WTC11 (cell line): ENCODE measurements at regions not wholly inside any gene's neighbourhood (a gene's known extent, or its start where the extent isn't known, plus 50 kb on each side); places are given as distances from the start of the nearest gene placed in this dataset.
A peak's percentile ranks its signal among the peaks of the same experiment; 100 is the strongest.
"Not testable (repeated sequence)": the region's sequence is repeated elsewhere in the genome, so short reads cannot be mapped to it uniquely, and the experiment has no call there.

Experiments used
- ATAC-seq: fragments of 200-7000 bp; cut with Tn5 transposase; 2 replicates; pipeline ENCODE4 v1.10.0; 2021; ENCODE audit warnings: mild to moderate bottlenecking, moderate library complexity
- CTCF ChIA-PET: fragments of 300-600 bp; sonication (Branson Sonifier 250); formaldehyde crosslinking; loops from one replicate; lab custom pipeline; 2021; ENCODE audit warnings: antibody characterized with exemption; lab: Charles Lee
- POLR2A ChIA-PET: fragments of 350-600 bp; sonication (Branson Sonifier 250); formaldehyde crosslinking; loops from one replicate; lab custom pipeline; 2021; ENCODE audit warnings: antibody characterized with exemption; lab: Charles Lee
- DNase-seq: peaks from one replicate; pipeline ENCODE4 v3.0.0; 2021; ENCODE audit warnings: low spot score
- H3K27ac Mint-ChIP-seq: 2 replicates; pipeline ENCODE4 v1.8.0; 2021; ENCODE audit warnings: mixed read lengths
- H3K27me3 Mint-ChIP-seq: 2 replicates; pipeline ENCODE4 v1.8.0; 2021; ENCODE audit warnings: low read depth, mild to moderate bottlenecking, moderate library complexity, mixed read lengths
- H3K36me3 Mint-ChIP-seq: 2 replicates; pipeline ENCODE4 v1.8.0; 2021; ENCODE audit warnings: mixed read lengths
- H3K4me1 Mint-ChIP-seq: 2 replicates; pipeline ENCODE4 v1.8.0; 2022; ENCODE audit warnings: mixed read lengths
- H3K4me3 Mint-ChIP-seq: 2 replicates; pipeline ENCODE4 v1.8.0; 2021; ENCODE audit warnings: mild to moderate bottlenecking, moderate library complexity, mixed read lengths
- H3K9me3 Mint-ChIP-seq: 2 replicates; pipeline ENCODE4 v1.8.0; 2021; ENCODE audit warnings: mixed read lengths
- AR ChIP-seq: fragments of 250-450 bp; sonication (Bioruptor Pico); IDR thresholded peaks from 2 replicates; pipeline ENCODE4 v1.9.0; 2021; ENCODE audit warnings: mild to moderate bottlenecking
- GTF2I ChIP-seq: fragments of 250-450 bp; sonication (Bioruptor Pico); conservative IDR thresholded peaks from 2 replicates; pipeline ENCODE4 v1.4.0; 2021; ENCODE audit warnings: mild to moderate bottlenecking
- ZNF121 ChIP-seq: sonication (generic); formaldehyde crosslinking; IDR thresholded peaks from 2 replicates; pipeline ENCODE4 v1.8.0; 2023; ENCODE audit warnings: missing genetic modification reagents
- TF ChIP-seq, protein P1 (sequence below): fragments of 200-600 bp; IDR thresholded peaks from 2 replicates; pipeline ENCODE4 v1.8.0; 2022; ENCODE audit warnings: antibody characterized with exemption
- TF ChIP-seq, protein P2 (sequence below): sonication (generic); formaldehyde crosslinking; IDR thresholded peaks from 2 replicates; pipeline ENCODE4 v1.8.1; 2023; ENCODE audit warnings: mild to moderate bottlenecking, missing genetic modification reagents
- TF ChIP-seq, protein P3 (sequence below): fragments of 250-450 bp; sonication (Bioruptor Pico); IDR thresholded peaks from 2 replicates; pipeline ENCODE4 v2.1.2; 2022; ENCODE audit warnings: mild to moderate bottlenecking, moderate library complexity

- ChIA-PET POLR2A (interaction anchor here (0.6 kb wide), 1 partner anchor 788 kb away, joined by 3 read pairs; no protein-coding TSS in a partner anchor), CTCF (interaction anchor here (1.0 to 2.3 kb wide), 8 partner anchors 10 to 169 kb away, joined by 3 to 13 read pairs (median 4); partner anchors contain the start of genes COG2 and PGBD5)
- no peak overlapping the region for H3K27ac Mint-ChIP-seq
- no peaks in the 10 kb centered on the region for H3K36me3 Mint-ChIP-seq
- H3K4me3 Mint-ChIP-seq, result no peak overlapping the region
- ATAC-seq (no peak), DNase-seq (no peak)
- H3K4me1 Mint-ChIP-seq, result peaks cover 12% of the 10 kb centered on the region
- H3K9me3 Mint-ChIP-seq, result no peaks in the 10 kb centered on the region
- no peaks in the 10 kb centered on the region for H3K27me3 Mint-ChIP-seq
- TF ChIP-seq ZNF121 (CRISPR knock-in tag), result peak; percentile 40; the same call in 1 of the 2 replicates
- no peak for TF ChIP-seq GTF2I
Observed at GRCh38 chr1:230568676-230569075, 73.6 kb upstream of the COG2 start.

- CTCF ChIA-PET, result interaction anchor here (0.6 to 2.3 kb wide), 11 partner anchors 11 to 202 kb away, joined by 3 to 13 read pairs (median 3); partner anchors contain the start of genes COG2 and PGBD5
- Mint-ChIP-seq H3K4me1 (peaks cover 11% of the 10 kb centered on the region), H3K4me3 (no peak overlapping the region), H3K36me3 (no peaks in the 10 kb centered on the region), H3K27me3 (no peaks in the 10 kb centered on the region), H3K27ac (no peak overlapping the region), H3K9me3 (no peaks in the 10 kb centered on the region)
- DNase-seq (peak; percentile 44), ATAC-seq (peak; percentile 95)
- POLR2A ChIA-PET, result no interaction called here
- TF ChIP-seq, protein P1, sequence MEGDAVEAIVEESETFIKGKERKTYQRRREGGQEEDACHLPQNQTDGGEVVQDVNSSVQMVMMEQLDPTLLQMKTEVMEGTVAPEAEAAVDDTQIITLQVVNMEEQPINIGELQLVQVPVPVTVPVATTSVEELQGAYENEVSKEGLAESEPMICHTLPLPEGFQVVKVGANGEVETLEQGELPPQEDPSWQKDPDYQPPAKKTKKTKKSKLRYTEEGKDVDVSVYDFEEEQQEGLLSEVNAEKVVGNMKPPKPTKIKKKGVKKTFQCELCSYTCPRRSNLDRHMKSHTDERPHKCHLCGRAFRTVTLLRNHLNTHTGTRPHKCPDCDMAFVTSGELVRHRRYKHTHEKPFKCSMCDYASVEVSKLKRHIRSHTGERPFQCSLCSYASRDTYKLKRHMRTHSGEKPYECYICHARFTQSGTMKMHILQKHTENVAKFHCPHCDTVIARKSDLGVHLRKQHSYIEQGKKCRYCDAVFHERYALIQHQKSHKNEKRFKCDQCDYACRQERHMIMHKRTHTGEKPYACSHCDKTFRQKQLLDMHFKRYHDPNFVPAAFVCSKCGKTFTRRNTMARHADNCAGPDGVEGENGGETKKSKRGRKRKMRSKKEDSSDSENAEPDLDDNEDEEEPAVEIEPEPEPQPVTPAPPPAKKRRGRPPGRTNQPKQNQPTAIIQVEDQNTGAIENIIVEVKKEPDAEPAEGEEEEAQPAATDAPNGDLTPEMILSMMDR, result peak; percentile 17; the same call in 1 of the 2 replicates
- TF ChIP-seq, protein P2, sequence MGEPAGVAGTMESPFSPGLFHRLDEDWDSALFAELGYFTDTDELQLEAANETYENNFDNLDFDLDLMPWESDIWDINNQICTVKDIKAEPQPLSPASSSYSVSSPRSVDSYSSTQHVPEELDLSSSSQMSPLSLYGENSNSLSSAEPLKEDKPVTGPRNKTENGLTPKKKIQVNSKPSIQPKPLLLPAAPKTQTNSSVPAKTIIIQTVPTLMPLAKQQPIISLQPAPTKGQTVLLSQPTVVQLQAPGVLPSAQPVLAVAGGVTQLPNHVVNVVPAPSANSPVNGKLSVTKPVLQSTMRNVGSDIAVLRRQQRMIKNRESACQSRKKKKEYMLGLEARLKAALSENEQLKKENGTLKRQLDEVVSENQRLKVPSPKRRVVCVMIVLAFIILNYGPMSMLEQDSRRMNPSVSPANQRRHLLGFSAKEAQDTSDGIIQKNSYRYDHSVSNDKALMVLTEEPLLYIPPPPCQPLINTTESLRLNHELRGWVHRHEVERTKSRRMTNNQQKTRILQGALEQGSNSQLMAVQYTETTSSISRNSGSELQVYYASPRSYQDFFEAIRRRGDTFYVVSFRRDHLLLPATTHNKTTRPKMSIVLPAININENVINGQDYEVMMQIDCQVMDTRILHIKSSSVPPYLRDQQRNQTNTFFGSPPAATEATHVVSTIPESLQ, result no peak
Observed at GRCh38 chr1:230568008-230568407, 74.3 kb upstream of the COG2 start.

- no peak for ATAC-seq
- TF ChIP-seq, protein P3, sequence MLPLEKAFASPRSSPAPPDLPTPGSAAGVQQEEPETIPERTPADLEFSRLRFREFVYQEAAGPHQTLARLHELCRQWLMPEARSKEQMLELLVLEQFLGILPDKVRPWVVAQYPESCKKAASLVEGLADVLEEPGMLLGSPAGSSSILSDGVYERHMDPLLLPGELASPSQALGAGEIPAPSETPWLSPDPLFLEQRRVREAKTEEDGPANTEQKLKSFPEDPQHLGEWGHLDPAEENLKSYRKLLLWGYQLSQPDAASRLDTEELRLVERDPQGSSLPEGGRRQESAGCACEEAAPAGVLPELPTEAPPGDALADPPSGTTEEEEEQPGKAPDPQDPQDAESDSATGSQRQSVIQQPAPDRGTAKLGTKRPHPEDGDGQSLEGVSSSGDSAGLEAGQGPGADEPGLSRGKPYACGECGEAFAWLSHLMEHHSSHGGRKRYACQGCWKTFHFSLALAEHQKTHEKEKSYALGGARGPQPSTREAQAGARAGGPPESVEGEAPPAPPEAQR (CRISPR knock-in tag), result no peak
- TF ChIP-seq AR (CRISPR knock-in tag), result no peak
- peaks cover 3% of the 10 kb centered on the region for H3K4me1 Mint-ChIP-seq
- H3K27ac Mint-ChIP-seq, result no peak overlapping the region
- no peaks in the 10 kb centered on the region for H3K27me3 Mint-ChIP-seq
- CTCF ChIA-PET, result interaction anchor here (0.8 to 2.0 kb wide), 3 partner anchors 12 to 75 kb away, joined by 3 to 13 read pairs (median 8); partner anchors contain the start of gene COG2
- no peak for DNase-seq
- POLR2A ChIA-PET, result no interaction called here
- no peaks in the 10 kb centered on the region for H3K9me3 Mint-ChIP-seq
- no peaks in the 10 kb centered on the region for H3K36me3 Mint-ChIP-seq
- no peak overlapping the region for H3K4me3 Mint-ChIP-seq
Observed at GRCh38 chr1:230567221-230567575, 75.1 kb upstream of the COG2 start.

GRCh38 chr1:230566532-230567220 is 75.6 kb upstream of the COG2 start:
- DNase-seq, H3K9me3 Mint-ChIP-seq, H3K27ac Mint-ChIP-seq, ATAC-seq, POLR2A ChIA-PET, H3K4me3 Mint-ChIP-seq, H3K27me3 Mint-ChIP-seq, H3K36me3 Mint-ChIP-seq, H3K4me1 Mint-ChIP-seq: not testable (repeated sequence)
- CTCF ChIA-PET, result interaction anchor here (0.8 to 2.0 kb wide), 3 partner anchors 12 to 75 kb away, joined by 3 to 13 read pairs (median 8); partner anchors contain the start of gene COG2
